ENCODE measurements at regions not wholly inside any gene's neighbourhood (a gene's known extent, or its start where the extent isn't known, plus 50 kb on each side); places are given as distances from the start of the nearest gene placed in this dataset.

GRCh38 chr22:45061332-45061731 is 51.5 kb upstream of the PHF21B start:
- Histone ChIP-seq H3K9me3 (ENCODE audit: control insufficient read depth in 2 of 2, insufficient read depth in 1 of 2, low read depth in 1 of 2, low read length in 1 of 2) (no peaks in the 10 kb centered on the region), H3K27me3 (ENCODE audit: control insufficient read depth in 3 of 3, insufficient read depth in 3 of 3, low read length in 3 of 3) (no peaks in the 10 kb centered on the region), H3K36me3 (ENCODE audit: control insufficient read depth in 3 of 3, insufficient read depth in 2 of 3, low read depth in 1 of 3, low read length in 3 of 3) (no peaks in the 10 kb centered on the region), H3K4me3 (ENCODE audit: low read depth in 1 of 3, low read length in 3 of 3) (no peak overlapping the region), H3K4me1 (ENCODE audit: control insufficient read depth in 3 of 3, insufficient read depth in 2 of 3, low read depth in 1 of 3, low read length in 2 of 3) (no peaks in the 10 kb centered on the region), H3K27ac (ENCODE audit: low read depth in 1 of 3, low read length in 2 of 3) (no peak overlapping the region)
- 79 to 85% (median 80%) methylated on average over 8 of the region's 8 CpGs for WGBS, 3 donors
- no peak for DNase-seq
- no peak for FAIRE-seq

GRCh38 chr22:45064313-45065278 is 54.8 kb upstream of the PHF21B start:
- 50 to 60% (median 51%) methylated on average over 18 of the region's 18 CpGs for WGBS, 3 donors
- no peak overlapping the region for H3K4me3 ChIP-seq (ENCODE audit: low read depth in 1 of 3, low read length in 3 of 3)
- FAIRE-seq (no peak), DNase-seq (no peak)
- no peaks in the 10 kb centered on the region for H3K9me3 ChIP-seq (ENCODE audit: control insufficient read depth in 2 of 2, insufficient read depth in 1 of 2, low read depth in 1 of 2, low read length in 1 of 2)
- H3K36me3 ChIP-seq (ENCODE audit: control insufficient read depth in 3 of 3, insufficient read depth in 2 of 3, low read depth in 1 of 3, low read length in 3 of 3): no peaks in the 10 kb centered on the region
- no peaks in the 10 kb centered on the region for H3K4me1 ChIP-seq (ENCODE audit: control insufficient read depth in 3 of 3, insufficient read depth in 2 of 3, low read depth in 1 of 3, low read length in 2 of 3)
- H3K27ac ChIP-seq (ENCODE audit: low read depth in 1 of 3, low read length in 2 of 3): no peak overlapping the region
- H3K27me3 ChIP-seq (ENCODE audit: control insufficient read depth in 3 of 3, insufficient read depth in 3 of 3, low read length in 3 of 3): no peaks in the 10 kb centered on the region

- FAIRE-seq: no peak
- no peak for DNase-seq
- Histone ChIP-seq H3K4me1 (ENCODE audit: control insufficient read depth in 3 of 3, insufficient read depth in 2 of 3, low read depth in 1 of 3, low read length in 2 of 3) (no peaks in the 10 kb centered on the region), H3K36me3 (ENCODE audit: control insufficient read depth in 3 of 3, insufficient read depth in 2 of 3, low read depth in 1 of 3, low read length in 3 of 3) (no peaks in the 10 kb centered on the region), H3K27ac (ENCODE audit: low read depth in 1 of 3, low read length in 2 of 3) (no peak overlapping the region), H3K4me3 (ENCODE audit: low read depth in 1 of 3, low read length in 3 of 3) (no peak overlapping the region), H3K9me3 (ENCODE audit: control insufficient read depth in 2 of 2, insufficient read depth in 1 of 2, low read depth in 1 of 2, low read length in 1 of 2) (no peaks in the 10 kb centered on the region), H3K27me3 (ENCODE audit: control insufficient read depth in 3 of 3, insufficient read depth in 3 of 3, low read length in 3 of 3) (peaks cover 0 to under 1% (median 0%) of the 10 kb centered on the region in 3 donors)
- 86 to 91% (median 90%) methylated on average over 8 of the region's 8 CpGs for WGBS, 3 donors
Measured at GRCh38 chr22:45065726-45066125, 55.9 kb upstream of the PHF21B start.

- no peak for FAIRE-seq
Measured at GRCh38 chr22:45067731-45068130, 57.9 kb upstream of the PHF21B start.

GRCh38 chr22:45069925-45070324 is 60.1 kb upstream of the PHF21B start:
- DNase-seq: no peak
- 69 to 83% (median 77%) methylated on average over 5 of the region's 5 CpGs for WGBS, 3 donors
- no peaks in the 10 kb centered on the region for H3K4me1 ChIP-seq (ENCODE audit: control insufficient read depth in 3 of 3, insufficient read depth in 2 of 3, low read depth in 1 of 3, low read length in 2 of 3)
- peaks cover 0 to 17% (median 13%) of the 10 kb centered on the region in 3 donors for H3K27me3 ChIP-seq (ENCODE audit: control insufficient read depth in 3 of 3, insufficient read depth in 3 of 3, low read length in 3 of 3)
- no peak overlapping the region for H3K27ac ChIP-seq (ENCODE audit: low read depth in 1 of 3, low read length in 2 of 3)
- H3K36me3 ChIP-seq (ENCODE audit: control insufficient read depth in 3 of 3, insufficient read depth in 2 of 3, low read depth in 1 of 3, low read length in 3 of 3): no peaks in the 10 kb centered on the region
- H3K9me3 ChIP-seq (ENCODE audit: control insufficient read depth in 2 of 2, insufficient read depth in 1 of 2, low read depth in 1 of 2, low read length in 1 of 2): no peaks in the 10 kb centered on the region
- FAIRE-seq: no peak
- no peak overlapping the region for H3K4me3 ChIP-seq (ENCODE audit: low read depth in 1 of 3, low read length in 3 of 3)

More at GRCh38 chr22:45067731-45068130, 57.9 kb upstream of the PHF21B start:
- H3K9me3 ChIP-seq (ENCODE audit: control insufficient read depth in 2 of 2, insufficient read depth in 1 of 2, low read depth in 1 of 2, low read length in 1 of 2): no peaks in the 10 kb centered on the region
- H3K27ac ChIP-seq (ENCODE audit: low read depth in 1 of 3, low read length in 2 of 3): no peak overlapping the region
- H3K36me3 ChIP-seq (ENCODE audit: control insufficient read depth in 3 of 3, insufficient read depth in 2 of 3, low read depth in 1 of 3, low read length in 3 of 3): no peaks in the 10 kb centered on the region
- peaks cover 0 to 13% (median 10%) of the 10 kb centered on the region in 3 donors for H3K27me3 ChIP-seq (ENCODE audit: control insufficient read depth in 3 of 3, insufficient read depth in 3 of 3, low read length in 3 of 3)
- H3K4me1 ChIP-seq (ENCODE audit: control insufficient read depth in 3 of 3, insufficient read depth in 2 of 3, low read depth in 1 of 3, low read length in 2 of 3): no peaks in the 10 kb centered on the region
- WGBS, 3 donors: 80 to 88% (median 84%) methylated on average over 1 of the region's 1 CpG
- no peak for DNase-seq
- H3K4me3 ChIP-seq (ENCODE audit: low read depth in 1 of 3, low read length in 3 of 3): no peak overlapping the region

- H3K36me3 ChIP-seq (ENCODE audit: control insufficient read depth in 3 of 3, insufficient read depth in 2 of 3, low read depth in 1 of 3, low read length in 3 of 3): no peaks in the 10 kb centered on the region
- H3K9me3 ChIP-seq (ENCODE audit: control insufficient read depth in 2 of 2, insufficient read depth in 1 of 2, low read depth in 1 of 2, low read length in 1 of 2): no peaks in the 10 kb centered on the region
- no peaks in the 10 kb centered on the region for H3K4me1 ChIP-seq (ENCODE audit: control insufficient read depth in 3 of 3, insufficient read depth in 2 of 3, low read depth in 1 of 3, low read length in 2 of 3)
- 39 to 55% (median 47%) methylated on average over 7 to 9 of the region's 9 CpGs for WGBS, 3 donors
- peaks cover 0 to 23% (median 13%) of the 10 kb centered on the region in 3 donors for H3K27me3 ChIP-seq (ENCODE audit: control insufficient read depth in 3 of 3, insufficient read depth in 3 of 3, low read length in 3 of 3)
- no peak for FAIRE-seq
- DNase-seq: no peak
- H3K4me3 ChIP-seq (ENCODE audit: low read depth in 1 of 3, low read length in 3 of 3): no peak overlapping the region
- H3K27ac ChIP-seq (ENCODE audit: low read depth in 1 of 3, low read length in 2 of 3): no peak overlapping the region
Measured at GRCh38 chr22:45071618-45072017, 61.8 kb upstream of the PHF21B start.

- Histone ChIP-seq H3K4me3 (ENCODE audit: low read depth in 1 of 3, low read length in 3 of 3) (no peak overlapping the region), H3K36me3 (ENCODE audit: control insufficient read depth in 3 of 3, insufficient read depth in 2 of 3, low read depth in 1 of 3, low read length in 3 of 3) (no peaks in the 10 kb centered on the region), H3K4me1 (ENCODE audit: control insufficient read depth in 3 of 3, insufficient read depth in 2 of 3, low read depth in 1 of 3, low read length in 2 of 3) (no peaks in the 10 kb centered on the region), H3K27me3 (ENCODE audit: control insufficient read depth in 3 of 3, insufficient read depth in 3 of 3, low read length in 3 of 3) (peaks cover 0 to 23% (median 13%) of the 10 kb centered on the region in 3 donors), H3K9me3 (ENCODE audit: control insufficient read depth in 2 of 2, insufficient read depth in 1 of 2, low read depth in 1 of 2, low read length in 1 of 2) (no peaks in the 10 kb centered on the region), H3K27ac (ENCODE audit: low read depth in 1 of 3, low read length in 2 of 3) (no peak overlapping the region)
- FAIRE-seq: no peak
- WGBS, 3 donors: 16 to 31% (median 24%) methylated on average over 17 of the region's 17 CpGs
- DNase-seq: no peak
Measured at GRCh38 chr22:45072322-45072903, 62.6 kb upstream of the PHF21B start.

GRCh38 chr22:45073064-45073463 is 63.3 kb upstream of the PHF21B start:
- DNase-seq (no peak), FAIRE-seq (no peak)
- Histone ChIP-seq H3K9me3 (ENCODE audit: control insufficient read depth in 2 of 2, insufficient read depth in 1 of 2, low read depth in 1 of 2, low read length in 1 of 2) (no peaks in the 10 kb centered on the region), H3K27me3 (ENCODE audit: control insufficient read depth in 3 of 3, insufficient read depth in 3 of 3, low read length in 3 of 3) (peaks cover 0 to 23% (median 13%) of the 10 kb centered on the region in 3 donors), H3K36me3 (ENCODE audit: control insufficient read depth in 3 of 3, insufficient read depth in 2 of 3, low read depth in 1 of 3, low read length in 3 of 3) (no peaks in the 10 kb centered on the region), H3K4me3 (ENCODE audit: low read depth in 1 of 3, low read length in 3 of 3) (no peak overlapping the region), H3K27ac (ENCODE audit: low read depth in 1 of 3, low read length in 2 of 3) (no peak overlapping the region), H3K4me1 (ENCODE audit: control insufficient read depth in 3 of 3, insufficient read depth in 2 of 3, low read depth in 1 of 3, low read length in 2 of 3) (no peaks in the 10 kb centered on the region)
- 71 to 80% (median 73%) methylated on average over 5 of the region's 5 CpGs for WGBS, 3 donors

Data from small intestine (tissue), 7 donors.